ENCODE measurements at regions not wholly inside any gene's neighbourhood (a gene's known extent, or its start where the extent isn't known, plus 50 kb on each side); places are given as distances from the start of the nearest gene placed in this dataset.

DNA sequence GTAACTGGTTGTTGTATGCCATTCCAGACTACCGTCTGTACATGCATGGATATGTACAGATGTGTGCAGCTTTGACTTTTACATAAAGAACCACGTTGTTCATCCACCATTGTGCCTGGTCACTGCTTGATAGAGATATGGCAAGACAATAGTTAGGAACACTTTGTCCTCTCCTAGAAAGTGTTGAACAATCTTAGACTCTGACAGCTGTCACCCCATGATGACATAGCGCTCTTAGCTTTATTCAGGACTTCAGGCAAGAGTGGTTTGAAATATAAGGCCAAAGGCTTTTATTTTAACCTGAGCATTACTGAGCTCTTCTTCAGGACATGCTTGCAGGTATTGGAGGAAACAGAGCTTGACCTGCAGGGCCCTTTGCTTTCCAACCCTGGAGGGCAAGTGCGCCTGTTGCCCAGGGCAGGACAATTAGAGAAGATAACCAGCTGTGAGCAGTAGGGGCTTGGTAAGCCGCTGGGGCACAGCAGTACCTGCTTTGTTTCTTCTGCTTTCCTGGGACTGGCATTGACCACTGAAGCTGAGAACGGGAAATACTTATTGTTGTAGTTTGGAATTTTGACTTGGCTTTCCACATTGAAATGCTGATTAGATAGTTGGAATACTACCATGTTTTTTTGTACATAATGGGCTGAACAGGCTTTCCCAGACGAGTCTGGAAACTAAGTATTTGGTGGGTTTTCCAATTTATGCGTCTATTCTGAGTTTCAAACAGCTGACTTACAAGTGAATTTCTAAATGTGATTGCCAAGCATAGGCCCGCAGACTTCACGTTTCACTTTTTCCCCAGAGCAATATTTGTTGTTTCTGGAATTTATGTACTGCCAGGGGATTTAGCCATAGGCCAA, 51.1 kb downstream of the GARRE1 start:
- 0 out of 5 replicates have a peak overlapping the region, but pooled peaks of 1 of the 2 experiments have one; percentile 22 for H3K4me3 Mint-ChIP-seq
- Histone ChIP-seq H3K56ac (ENCODE audit: insufficient read length, low read depth, low read length) (no peak overlapping the region), H2BK20ac (ENCODE audit: low read depth, low read length, poor library complexity, severe bottlenecking) (no peak overlapping the region), H2AFZ (ENCODE audit: low read length) (no peak overlapping the region), H3K4me2 (ENCODE audit: insufficient read depth, insufficient read length, low read length) (no peak overlapping the region), H3K18ac (ENCODE audit: insufficient read length, low read depth, low read length) (no peak overlapping the region), H3K23ac (ENCODE audit: insufficient read length, low read depth, low read length) (no peak overlapping the region), H3K9me3 (ENCODE audit: control insufficient read depth, low read depth, low read length) (no peaks in the 10 kb centered on the region), H3K23me2 (ENCODE audit: insufficient read length, low read depth, low read length, poor library complexity, severe bottlenecking) (no peaks in the 10 kb centered on the region), H4K5ac (ENCODE audit: insufficient read length, low read depth, low read length) (no peak overlapping the region), H4K20me1 (ENCODE audit: control insufficient read depth, insufficient read depth, insufficient read length) (no peaks in the 10 kb centered on the region), H3K4me1 (ENCODE audit: insufficient read depth, low read length) (no peaks in the 10 kb centered on the region), H2BK120ac (ENCODE audit: low read depth, low read length, poor library complexity, severe bottlenecking) (no peak overlapping the region), H3K79me1 (ENCODE audit: insufficient read depth, low read depth, low read length, poor library complexity, severe bottlenecking) (no peaks in the 10 kb centered on the region), H2AK5ac (ENCODE audit: insufficient read length, low read length) (no peak overlapping the region), H3K27me3 (ENCODE audit: insufficient read depth, low read length) (no peaks in the 10 kb centered on the region), H3K4ac (ENCODE audit: low read depth, low read length) (no peak overlapping the region), H3K79me2 (ENCODE audit: insufficient read depth, low read length) (no peaks in the 10 kb centered on the region; the same call in 1 of the 2 replicates), H3K27ac (ENCODE audit: insufficient read length, low read depth, low read length) (no peak overlapping the region), H3K14ac (ENCODE audit: insufficient read depth, low read length) (no peak overlapping the region), H3K9ac (ENCODE audit: extremely low read depth, insufficient read length, low read length) (no peak overlapping the region), H4K8ac (replicated peaks; ENCODE audit: insufficient read length, low read depth, low read length) (no peak overlapping the region), H2BK15ac (ENCODE audit: low read depth, low read length) (no peak overlapping the region), H2BK12ac (ENCODE audit: insufficient read length, low read depth, low read length) (no peak overlapping the region), H2BK5ac (ENCODE audit: insufficient read length, low read length) (no peak overlapping the region), H3T11ph (ENCODE audit: low read length) (no peak overlapping the region), H4K91ac (ENCODE audit: insufficient read length, low read depth, low read length) (no peak overlapping the region)
- TF ChIP-seq, protein P1, sequence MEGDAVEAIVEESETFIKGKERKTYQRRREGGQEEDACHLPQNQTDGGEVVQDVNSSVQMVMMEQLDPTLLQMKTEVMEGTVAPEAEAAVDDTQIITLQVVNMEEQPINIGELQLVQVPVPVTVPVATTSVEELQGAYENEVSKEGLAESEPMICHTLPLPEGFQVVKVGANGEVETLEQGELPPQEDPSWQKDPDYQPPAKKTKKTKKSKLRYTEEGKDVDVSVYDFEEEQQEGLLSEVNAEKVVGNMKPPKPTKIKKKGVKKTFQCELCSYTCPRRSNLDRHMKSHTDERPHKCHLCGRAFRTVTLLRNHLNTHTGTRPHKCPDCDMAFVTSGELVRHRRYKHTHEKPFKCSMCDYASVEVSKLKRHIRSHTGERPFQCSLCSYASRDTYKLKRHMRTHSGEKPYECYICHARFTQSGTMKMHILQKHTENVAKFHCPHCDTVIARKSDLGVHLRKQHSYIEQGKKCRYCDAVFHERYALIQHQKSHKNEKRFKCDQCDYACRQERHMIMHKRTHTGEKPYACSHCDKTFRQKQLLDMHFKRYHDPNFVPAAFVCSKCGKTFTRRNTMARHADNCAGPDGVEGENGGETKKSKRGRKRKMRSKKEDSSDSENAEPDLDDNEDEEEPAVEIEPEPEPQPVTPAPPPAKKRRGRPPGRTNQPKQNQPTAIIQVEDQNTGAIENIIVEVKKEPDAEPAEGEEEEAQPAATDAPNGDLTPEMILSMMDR (conservative IDR thresholded peaks at IDR 0.05) = no peak
- DNase-seq = no peak
- peaks cover 23 to 32% of the 10 kb centered on the region in 2 experiments for H3K4me1 Mint-ChIP-seq
- WGBS (ENCODE audit: extremely low coverage, insufficient read length, low lambda C conversion rate) = no CpG with 5 or more reads among the region's 10 CpGs
- peak overlapping the region; percentile 78 to 90 (median 86); a peak in 5 of 7 replicates for H3K27ac Mint-ChIP-seq
- H3K9me3 Mint-ChIP-seq = no peaks in the 10 kb centered on the region
- no peaks in the 10 kb centered on the region for H3K27me3 Mint-ChIP-seq (ENCODE audit: low read depth)
- H3K36me3 Mint-ChIP-seq (ENCODE audit: insufficient read depth in 1 of 3, low read depth in 3 of 3) = peaks cover 4 to 22% (median 19%) of the 10 kb centered on the region in 3 experiments; a peak in 6 of 7 replicates
